ENCODE measurements at regions not wholly inside any gene's neighbourhood (a gene's known extent, or its start where the extent isn't known, plus 50 kb on each side); places are given as distances from the start of the nearest gene placed in this dataset.

GRCh38 chr6:137788248-137788647 lies 78.8 kb upstream of the TNFAIP3 start:
- H2BK12ac ChIP-seq (ENCODE audit: insufficient read length, low read depth, low read length): no peak overlapping the region
- no peak overlapping the region for H3K14ac ChIP-seq (ENCODE audit: insufficient read depth, low read length)
- H2BK20ac ChIP-seq (ENCODE audit: low read depth, low read length, poor library complexity, severe bottlenecking): no peak overlapping the region
- no peak overlapping the region for H2AK5ac ChIP-seq (ENCODE audit: insufficient read length, low read length)
- H3K9ac ChIP-seq (ENCODE audit: extremely low read depth, insufficient read length, low read length): no peak overlapping the region
- no peak overlapping the region for H2AFZ ChIP-seq (ENCODE audit: low read length)
- no peaks in the 10 kb centered on the region for H3K4me1 ChIP-seq (ENCODE audit: insufficient read depth, low read length)
- H3K27me3 ChIP-seq (ENCODE audit: insufficient read depth, low read length): no peaks in the 10 kb centered on the region
- no peak overlapping the region for H4K8ac ChIP-seq (replicated peaks; ENCODE audit: insufficient read length, low read depth, low read length)
- H2BK5ac ChIP-seq (ENCODE audit: insufficient read length, low read length): no peak overlapping the region
- H3K18ac ChIP-seq (ENCODE audit: insufficient read length, low read depth, low read length): no peak overlapping the region
- Mint-ChIP-seq H3K36me3 (ENCODE audit: insufficient read depth in 1 of 3, low read depth in 3 of 3) (peaks cover 0 to 4% (median 0%) of the 10 kb centered on the region in 3 experiments; a peak in 1 of 7 replicates), H3K27me3 (ENCODE audit: low read depth) (no peaks in the 10 kb centered on the region), H3K4me1 (no peaks in the 10 kb centered on the region), H3K4me3 (no peak overlapping the region), H3K9me3 (peaks cover 2 to 10% of the 10 kb centered on the region in 2 experiments; a peak in 3 of 5 replicates), H3K27ac (no peak overlapping the region)
- H3K23me2 ChIP-seq (ENCODE audit: insufficient read length, low read depth, low read length, poor library complexity, severe bottlenecking): no peaks in the 10 kb centered on the region
- no peak overlapping the region for H4K91ac ChIP-seq (ENCODE audit: insufficient read length, low read depth, low read length)
- no peak for DNase-seq
- H3K79me1 ChIP-seq (ENCODE audit: insufficient read depth, low read depth, low read length, poor library complexity, severe bottlenecking): no peaks in the 10 kb centered on the region
- WGBS (ENCODE audit: extremely low coverage, insufficient read length, low lambda C conversion rate): no CpG with 5 or more reads among the region's 1 CpG
- H3K56ac ChIP-seq (ENCODE audit: insufficient read length, low read depth, low read length): no peak overlapping the region
- no peak overlapping the region for H3K4ac ChIP-seq (ENCODE audit: low read depth, low read length)
- H3K9me3 ChIP-seq (ENCODE audit: control insufficient read depth, low read depth, low read length): no peaks in the 10 kb centered on the region
- no peaks in the 10 kb centered on the region for H3K79me2 ChIP-seq (ENCODE audit: insufficient read depth, low read length)
- H3K27ac ChIP-seq (ENCODE audit: insufficient read length, low read depth, low read length): no peak overlapping the region
- H2BK15ac ChIP-seq (ENCODE audit: low read depth, low read length): no peak overlapping the region
- H3K23ac ChIP-seq (ENCODE audit: insufficient read length, low read depth, low read length): no peak overlapping the region
- H3K4me2 ChIP-seq (ENCODE audit: insufficient read depth, insufficient read length, low read length): no peak overlapping the region
- no peak overlapping the region for H4K5ac ChIP-seq (ENCODE audit: insufficient read length, low read depth, low read length)
- H4K20me1 ChIP-seq (ENCODE audit: control insufficient read depth, insufficient read depth, insufficient read length): no peaks in the 10 kb centered on the region
- no peak overlapping the region for H2BK120ac ChIP-seq (ENCODE audit: low read depth, low read length, poor library complexity, severe bottlenecking)
- no peak overlapping the region for H3T11ph ChIP-seq (ENCODE audit: low read length)
- TF ChIP-seq, protein P1, sequence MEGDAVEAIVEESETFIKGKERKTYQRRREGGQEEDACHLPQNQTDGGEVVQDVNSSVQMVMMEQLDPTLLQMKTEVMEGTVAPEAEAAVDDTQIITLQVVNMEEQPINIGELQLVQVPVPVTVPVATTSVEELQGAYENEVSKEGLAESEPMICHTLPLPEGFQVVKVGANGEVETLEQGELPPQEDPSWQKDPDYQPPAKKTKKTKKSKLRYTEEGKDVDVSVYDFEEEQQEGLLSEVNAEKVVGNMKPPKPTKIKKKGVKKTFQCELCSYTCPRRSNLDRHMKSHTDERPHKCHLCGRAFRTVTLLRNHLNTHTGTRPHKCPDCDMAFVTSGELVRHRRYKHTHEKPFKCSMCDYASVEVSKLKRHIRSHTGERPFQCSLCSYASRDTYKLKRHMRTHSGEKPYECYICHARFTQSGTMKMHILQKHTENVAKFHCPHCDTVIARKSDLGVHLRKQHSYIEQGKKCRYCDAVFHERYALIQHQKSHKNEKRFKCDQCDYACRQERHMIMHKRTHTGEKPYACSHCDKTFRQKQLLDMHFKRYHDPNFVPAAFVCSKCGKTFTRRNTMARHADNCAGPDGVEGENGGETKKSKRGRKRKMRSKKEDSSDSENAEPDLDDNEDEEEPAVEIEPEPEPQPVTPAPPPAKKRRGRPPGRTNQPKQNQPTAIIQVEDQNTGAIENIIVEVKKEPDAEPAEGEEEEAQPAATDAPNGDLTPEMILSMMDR (conservative IDR thresholded peaks at IDR 0.05): no peak

Data from H9 (cell line).